ENCODE measurements at regions not wholly inside any gene's neighbourhood (a gene's known extent, or its start where the extent isn't known, plus 50 kb on each side); places are given as distances from the start of the nearest gene placed in this dataset.
"Not testable (repeated sequence)": the region's sequence is repeated elsewhere in the genome, so short reads cannot be mapped to it uniquely, and the experiment has no call there.

DNA sequence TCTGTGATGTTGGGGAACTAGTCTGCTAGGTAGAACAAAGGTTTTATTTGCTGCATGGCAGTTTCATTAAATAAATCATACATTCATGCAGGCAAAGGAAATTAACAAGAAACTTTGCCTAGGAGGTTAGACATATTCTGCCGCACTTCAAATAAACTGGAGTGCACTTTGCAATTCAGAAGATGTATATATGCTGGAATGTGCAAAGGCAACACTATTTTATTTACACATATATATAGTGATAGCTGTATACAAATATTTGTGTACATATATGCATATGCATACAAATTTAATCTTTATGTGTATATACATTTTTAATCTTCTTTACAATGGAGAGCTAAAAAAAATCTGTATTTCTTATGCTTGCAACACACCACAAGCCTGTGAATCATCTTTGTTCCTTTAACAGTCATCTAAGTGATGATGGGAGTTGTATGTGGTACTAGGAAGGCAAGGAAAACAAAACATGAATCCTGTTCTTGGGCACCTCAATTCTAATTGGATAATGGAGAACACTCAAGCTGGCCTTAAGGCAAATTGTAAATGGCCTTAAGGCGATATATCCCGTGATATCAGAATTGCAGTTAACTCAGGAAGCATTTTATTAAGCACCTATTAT is 605.8 kb upstream of the CAMK1G start:
- no peak for DNase-seq

DNA sequence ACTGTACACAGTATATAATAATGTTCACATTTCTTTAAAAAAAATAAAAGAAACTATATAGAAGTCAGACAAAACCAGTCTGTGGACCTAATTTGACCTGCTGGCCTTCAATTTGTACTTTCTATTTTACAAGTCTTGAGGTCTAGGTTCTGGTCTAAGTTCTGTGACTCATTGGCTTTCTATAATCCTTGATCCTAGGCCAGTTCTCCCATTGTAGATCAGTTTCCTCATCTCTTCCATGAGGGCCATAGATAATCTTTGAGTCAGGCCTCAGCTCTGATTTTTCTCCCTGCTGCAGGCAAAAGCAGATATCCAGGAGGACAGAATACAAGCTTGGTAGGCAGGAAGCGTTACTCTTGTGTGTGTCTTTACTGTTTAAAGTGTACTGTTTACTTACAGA is 603.7 kb upstream of the CAMK1G start:
- DNase-seq = no peak

GRCh38 chr1:208980605-208981004 is 602.9 kb upstream of the CAMK1G start:
- DNase-seq = no peak

DNA sequence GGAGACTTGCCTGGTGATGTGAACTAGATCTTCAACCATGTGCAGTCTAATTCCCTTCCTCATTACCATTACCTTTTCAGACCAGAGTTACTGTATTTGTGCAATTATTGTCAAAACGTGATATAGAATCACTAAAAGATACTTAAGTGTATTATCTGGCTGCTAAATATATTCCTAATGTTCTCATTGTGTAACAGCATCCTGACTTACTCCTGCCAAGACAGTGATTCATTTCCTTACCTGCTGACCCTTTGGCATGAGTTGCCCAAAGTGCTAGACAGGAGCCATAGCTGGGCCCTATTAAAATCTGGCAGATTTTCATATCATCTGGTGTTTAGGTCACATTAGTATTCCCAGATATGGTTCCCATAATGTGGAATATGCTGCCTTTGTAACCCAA is 598.3 kb upstream of the CAMK1G start:
- DNase-seq = no peak

- DNase-seq = no peak
These were observed 594.7 kb upstream of the CAMK1G start for GRCh38 chr1:208988811-208989222.

- no peak for DNase-seq
These were observed 593.1 kb upstream of the CAMK1G start for GRCh38 chr1:208990456-208990855.

GRCh38 chr1:208997053-208997452 is 586.5 kb upstream of the CAMK1G start:
- not testable (repeated sequence) for DNase-seq

DNA sequence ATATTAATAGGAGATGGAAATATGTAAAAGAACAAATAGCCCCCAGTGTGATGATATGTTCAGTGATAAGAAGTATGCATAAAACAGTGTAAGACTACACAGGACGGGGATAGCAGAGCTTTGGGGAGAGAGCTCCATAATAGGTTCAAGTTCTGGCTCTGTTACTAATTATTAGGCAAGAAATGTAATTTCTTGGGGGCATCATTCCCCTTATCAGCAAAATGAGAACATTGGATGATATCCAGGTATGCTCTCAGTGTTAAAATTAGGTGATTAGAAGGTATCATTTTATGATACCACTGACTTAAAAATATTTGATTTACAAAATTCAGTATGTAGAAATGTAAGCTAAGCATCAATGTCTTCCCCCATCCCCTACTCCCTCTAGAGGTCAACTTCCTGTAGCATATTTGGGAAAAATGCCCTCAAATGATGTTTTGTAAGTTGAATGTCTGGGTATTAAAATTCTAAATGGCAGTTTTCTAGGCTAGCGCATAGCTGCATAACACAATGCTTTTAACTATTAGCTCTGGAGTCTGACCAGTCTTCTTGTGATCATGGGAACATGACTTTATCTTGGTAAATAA is 585.7 kb upstream of the CAMK1G start:
- DNase-seq = no peak

- no peak for DNase-seq
These were observed 574.9 kb upstream of the CAMK1G start for GRCh38 chr1:209008586-209008985.

DNA sequence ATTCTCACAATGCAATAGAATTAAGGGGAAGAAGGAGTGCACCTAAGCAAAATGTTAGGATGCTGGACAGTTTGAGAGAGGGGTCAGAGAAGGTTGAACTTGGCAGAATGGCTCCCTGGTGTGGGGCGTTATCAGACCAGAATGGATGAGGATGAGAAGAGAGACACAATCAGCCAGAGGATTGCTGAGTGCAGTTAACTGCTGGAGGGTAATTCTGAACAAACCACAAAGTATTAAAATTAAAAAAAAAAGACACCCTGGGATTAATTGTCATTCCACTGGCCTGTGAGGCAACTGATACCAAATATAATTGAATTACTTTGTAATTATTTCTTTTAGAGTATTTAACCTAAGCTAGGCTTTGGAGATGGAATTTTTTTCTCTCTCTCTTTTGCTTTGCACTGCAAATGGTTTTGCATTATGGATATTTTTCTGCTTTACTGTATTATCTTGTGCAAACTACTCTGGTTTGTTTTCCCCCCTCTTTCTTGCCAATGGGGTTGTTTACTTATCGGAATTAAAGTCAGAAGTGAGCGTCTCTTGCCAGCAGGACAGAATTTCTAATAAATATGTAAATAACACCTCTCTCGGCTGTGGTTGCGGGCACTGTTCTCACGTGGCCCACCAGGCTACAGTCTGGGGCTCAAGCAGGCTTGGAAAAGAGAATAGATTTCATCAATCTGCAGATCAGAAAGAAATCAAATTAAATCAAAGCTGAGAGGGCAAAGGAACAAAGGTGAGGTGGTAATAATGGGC is 572.9 kb upstream of the CAMK1G start:
- DNase-seq = no peak

GRCh38 chr1:209012443-209013196 is 570.9 kb upstream of the CAMK1G start:
- DNase-seq = no peak

DNA sequence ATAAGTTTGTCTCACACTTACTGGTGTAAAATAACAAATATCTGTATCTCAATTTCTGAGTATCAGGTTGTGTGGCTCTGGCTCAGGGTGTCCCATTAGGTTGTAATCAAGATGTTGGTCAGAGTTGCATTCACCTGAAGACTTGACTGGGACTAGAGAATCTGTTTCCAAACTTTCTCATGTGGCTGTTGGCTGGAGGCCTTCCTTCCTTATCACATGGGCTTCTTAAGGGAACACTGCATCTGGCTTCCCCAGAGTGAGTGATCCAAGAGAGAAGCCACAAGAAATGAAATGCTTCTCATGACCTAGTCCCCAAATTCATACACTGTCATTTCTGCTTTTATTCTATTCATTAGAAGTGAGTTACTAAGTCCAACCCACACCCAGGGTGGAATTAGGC is 568.4 kb upstream of the CAMK1G start:
- DNase-seq = no peak

DNA sequence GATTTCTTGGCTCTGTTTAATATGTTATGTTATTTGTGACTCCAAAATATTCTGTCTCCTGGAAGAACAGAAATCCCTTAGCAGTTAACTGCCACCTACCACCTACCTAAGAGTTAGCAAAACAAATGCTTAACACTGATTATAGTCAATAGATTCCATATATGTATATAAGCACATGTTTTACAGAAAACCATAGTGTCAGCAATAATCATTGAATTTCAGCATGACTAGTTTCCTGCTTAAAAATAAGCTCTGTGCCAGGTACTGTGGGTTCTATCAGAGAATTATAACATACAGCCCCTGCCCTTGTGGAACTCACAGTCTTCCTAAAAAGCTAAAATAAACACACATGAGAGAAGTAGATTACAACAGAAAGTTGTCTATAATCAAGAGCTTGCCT is 561.9 kb upstream of the CAMK1G start:
- no peak for DNase-seq

DNA sequence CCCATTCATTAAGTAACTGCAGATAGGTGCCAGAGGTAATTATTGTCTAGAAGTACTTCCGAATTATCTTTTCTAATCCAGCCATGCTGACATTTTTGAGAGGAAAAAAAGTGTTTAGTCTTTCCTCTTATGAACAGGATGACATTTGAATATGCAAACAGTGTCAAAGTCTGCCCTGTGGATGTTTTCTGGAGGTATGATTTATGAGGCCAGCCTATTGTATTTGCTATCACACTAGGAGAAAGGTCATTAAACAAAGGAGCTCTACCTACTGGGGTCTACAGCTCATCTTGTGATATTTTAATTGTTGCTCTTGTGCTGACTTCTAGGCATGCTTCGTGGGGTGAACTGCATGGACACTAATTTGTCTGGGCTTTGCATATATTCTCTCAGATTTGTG is 559.7 kb upstream of the CAMK1G start:
- no peak for DNase-seq

DNA sequence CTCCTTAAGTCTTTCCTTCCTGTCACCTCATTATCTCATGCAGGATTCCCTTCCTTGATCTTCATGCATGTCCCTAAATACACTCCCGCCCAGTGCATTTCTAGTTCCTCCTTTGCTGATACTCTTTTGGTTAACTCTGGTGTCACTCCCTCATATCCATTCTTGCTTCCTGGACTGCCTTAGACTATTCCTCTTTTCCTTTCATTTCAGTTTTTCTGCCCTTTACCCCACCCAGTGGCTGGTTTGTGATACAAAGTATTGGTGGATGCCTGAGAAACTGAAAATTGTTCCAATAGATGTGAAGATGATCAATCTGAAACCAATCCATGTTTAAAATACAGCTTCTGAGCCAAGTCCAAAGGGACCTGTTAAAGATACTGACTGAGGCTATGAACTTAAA is 553.8 kb upstream of the CAMK1G start:
- DNase-seq = no peak

GRCh38 chr1:209030454-209031167 is 552.9 kb upstream of the CAMK1G start:
- DNase-seq = no peak

DNA sequence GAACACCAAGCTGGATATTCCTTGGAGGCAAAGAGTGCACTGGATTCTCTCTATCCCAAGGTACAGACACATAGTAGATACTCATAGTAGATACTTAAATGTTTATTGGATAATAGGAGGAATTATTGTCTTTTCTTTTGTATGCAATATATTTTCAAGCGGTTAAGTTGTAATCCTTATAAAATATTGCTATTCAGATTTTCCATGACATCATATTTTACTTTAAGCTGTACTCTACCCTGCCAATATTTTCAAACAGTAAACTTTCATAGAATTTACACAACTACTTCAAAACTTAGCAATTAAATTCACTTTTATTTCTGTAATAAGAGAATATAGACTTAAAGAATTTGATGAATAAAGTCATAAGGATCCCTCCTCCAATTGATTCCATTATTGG is 546.5 kb upstream of the CAMK1G start:
- DNase-seq = no peak

GRCh38 chr1:209038316-209038715 is 545.2 kb upstream of the CAMK1G start:
- no peak for DNase-seq

GRCh38 chr1:209038735-209039134 is 544.8 kb upstream of the CAMK1G start:
- DNase-seq = no peak

DNA sequence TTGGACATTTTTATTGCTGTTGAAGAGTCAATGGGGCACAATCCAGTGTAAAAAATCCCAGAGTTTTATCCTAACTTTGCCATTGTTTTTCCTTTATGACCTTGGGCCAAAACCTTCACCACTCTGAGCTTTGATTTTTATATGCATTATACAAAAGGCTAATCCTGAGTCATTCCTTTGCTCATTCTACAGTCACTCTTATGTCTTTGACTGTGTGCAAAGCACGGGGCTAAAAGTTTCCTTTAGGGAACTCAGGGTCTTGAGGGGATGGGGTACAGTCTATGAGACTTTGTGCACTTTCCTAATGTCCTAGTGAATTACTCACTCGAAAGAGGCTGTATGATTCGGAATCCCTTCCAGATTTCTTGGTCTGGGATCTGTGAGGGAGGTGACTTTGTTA is 543.2 kb upstream of the CAMK1G start:
- no peak for DNase-seq

DNA sequence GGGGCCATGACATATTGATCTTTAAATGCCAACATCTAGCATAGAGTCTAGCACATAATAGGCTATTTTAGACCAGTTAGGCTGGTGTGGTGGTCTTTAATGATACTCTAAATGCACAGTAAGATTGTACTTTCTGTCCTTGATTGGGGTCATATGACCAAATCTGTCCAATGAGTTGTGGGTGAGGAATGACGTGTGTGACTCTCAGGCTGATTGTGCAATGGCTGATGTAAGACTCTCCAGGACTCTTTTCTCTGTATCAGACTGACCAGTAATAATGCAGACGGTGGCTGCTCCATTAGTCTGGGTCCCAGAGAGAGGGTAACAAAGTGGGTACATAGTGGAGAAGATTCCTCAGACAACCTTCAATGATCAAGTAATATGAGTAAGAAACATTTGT is 541.6 kb upstream of the CAMK1G start:
- DNase-seq = no peak

DNA sequence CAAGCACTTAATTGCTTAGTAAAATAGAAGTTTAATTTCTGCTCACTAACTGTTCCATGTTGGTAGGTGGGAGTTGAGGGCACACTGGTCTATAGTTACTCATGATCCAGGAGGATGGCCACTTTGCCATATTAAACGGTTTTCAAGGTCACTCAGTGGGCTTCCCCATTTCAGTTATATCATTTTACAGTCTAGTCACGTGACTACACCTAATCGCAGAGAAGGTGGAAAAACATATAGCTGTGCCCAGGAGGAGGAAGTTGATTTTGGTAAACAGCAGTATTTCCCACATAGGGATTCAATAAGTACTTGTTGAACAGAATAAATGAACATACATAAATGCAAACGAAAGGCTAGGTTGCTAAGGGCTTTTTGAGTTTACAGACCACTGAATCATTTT is 541.1 kb upstream of the CAMK1G start:
- DNase-seq = no peak

Data from hippocampal formation (tissue), 2 donors.